ENCODE measurements at regions not wholly inside any gene's neighbourhood (a gene's known extent, or its start where the extent isn't known, plus 50 kb on each side); places are given as distances from the start of the nearest gene placed in this dataset.

DNA sequence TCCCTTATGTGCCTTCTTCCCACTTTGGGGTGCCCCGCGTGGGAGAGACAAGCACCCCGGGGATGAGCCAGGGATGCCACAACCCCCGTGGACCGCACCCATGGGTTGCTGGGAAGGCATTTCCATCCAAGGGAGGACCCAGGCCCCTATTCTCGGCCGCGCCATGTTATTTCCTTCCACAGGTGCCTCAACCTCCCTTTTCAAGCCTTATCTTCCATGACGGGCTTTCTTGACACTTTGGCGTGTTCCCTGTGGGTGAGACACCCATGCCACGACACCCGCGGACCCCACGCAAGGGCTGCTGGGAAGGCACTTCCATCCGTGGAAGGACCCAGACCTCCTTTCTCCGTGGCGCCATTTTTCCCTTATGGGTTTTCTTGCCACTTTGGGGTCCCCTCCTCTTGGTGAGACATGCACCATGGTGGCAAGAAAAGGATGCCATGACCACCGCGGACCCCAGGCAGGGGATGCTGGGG, 269.2 kb downstream of the ALG10 start:
- Histone ChIP-seq H3K4me2 (ENCODE audit: insufficient read depth, low read length) (no peak overlapping the region), H3K9me1 (replicated peaks; ENCODE audit: control insufficient read depth, extremely low read depth, insufficient read depth, low read length) (no peaks in the 10 kb centered on the region), H3K79me2 (ENCODE audit: control insufficient read depth, insufficient read depth, low read length) (no peaks in the 10 kb centered on the region), H3K4me1 (ENCODE audit: control insufficient read depth, extremely low read depth, insufficient read depth, low read length) (no peaks in the 10 kb centered on the region), H3K27me3 (ENCODE audit: control insufficient read depth in 2 of 2, insufficient read depth in 2 of 2, low read length in 2 of 2) (no peaks in the 10 kb centered on the region), H3K27ac (ENCODE audit: insufficient read depth, low read depth, low read length) (no peak overlapping the region), H3K4me3 (replicated peaks in 1 of 3; ENCODE audit: insufficient read depth in 1 of 3, low read depth in 1 of 3, low read length in 3 of 3) (no peak overlapping the region), H3K9me3 (replicated peaks; ENCODE audit: control insufficient read depth, insufficient read depth, low read length) (peaks cover 2% of the 10 kb centered on the region), H2AFZ (ENCODE audit: low read depth, low read length) (no peak overlapping the region), H3K9ac (replicated peaks; ENCODE audit: extremely low read depth, insufficient read depth, low read length) (no peak overlapping the region), H3K36me3 (ENCODE audit: control insufficient read depth in 2 of 2, extremely low read depth in 1 of 2, insufficient read depth in 2 of 2, low read length in 2 of 2) (no peaks in the 10 kb centered on the region), H4K20me1 (replicated peaks; ENCODE audit: control insufficient read depth, extremely low read depth, insufficient read depth, low read length) (no peaks in the 10 kb centered on the region)
- intact Hi-C loops (cut with micrococcal nuclease) (no loop called here), dilution Hi-C loops (cut with MboI; ENCODE audit: extremely low pct_ligation_motif_present, low sequenced_read_pairs) (no loop called here)
- ChIA-PET POLR2A (no interaction called here), CTCF (no interaction called here)
- TF ChIP-seq POLR2AphosphoS5 (IDR thresholded peaks at IDR 0.05; ENCODE audit: insufficient read depth, low read depth, low read length) (no peak), CTCF (IDR thresholded peaks at IDR 0.05; ENCODE audit: extremely low read depth in 1 of 2, insufficient read depth in 1 of 2, low read depth in 1 of 2, low read length in 2 of 2) (no peak), GATA2 (IDR thresholded peaks at IDR 0.05; ENCODE audit: insufficient read depth, insufficient read length, low read depth, low read length) (no peak), POLR2A (IDR thresholded peaks at IDR 0.05; ENCODE audit: low read depth, low read length) (no peak), MAX (IDR thresholded peaks at IDR 0.05; ENCODE audit: insufficient read depth, insufficient read length) (no peak), FOS (IDR thresholded peaks at IDR 0.05; ENCODE audit: borderline replicate concordance, insufficient read depth, low read length) (no peak), MYC (IDR thresholded peaks at IDR 0.05; ENCODE audit: low read depth, low read length) (no peak), EZH2 (IDR thresholded peaks at IDR 0.05; ENCODE audit: borderline replicate concordance, low read depth, low read length, severe bottlenecking) (no peak), JUN (IDR thresholded peaks at IDR 0.05; ENCODE audit: borderline replicate concordance, insufficient read depth, insufficient read length, low read depth) (no peak)
- no TSS peak for BruUV-seq (replicated peaks)
- FAIRE-seq (no peak), DNase-seq (ENCODE audit: low read depth, low spot score) (no peak)
